Progenitor cell of endocrine pancreas (in vitro differentiated cells): ENCODE measurements at regions not wholly inside any gene's neighbourhood (a gene's known extent, or its start where the extent isn't known, plus 50 kb on each side); places are given as distances from the start of the nearest gene placed in this dataset.
"Not testable (repeated sequence)": the region's sequence is repeated elsewhere in the genome, so short reads cannot be mapped to it uniquely, and the experiment has no call there.

Experiments used
- DNase-seq: peaks from one replicate; pipeline ENCODE4 v3.0.0; 2021; ENCODE audit warnings: low spot score; ENCODE audit not compliant: unreplicated experiment
- H3K27ac Mint-ChIP-seq: 2 replicates; pipeline ENCODE4 v1.8.0; 2021; ENCODE audit warnings: mild to moderate bottlenecking, moderate library complexity, mixed read lengths
- H3K27me3 Mint-ChIP-seq: 2 replicates; pipeline ENCODE4 v1.8.0; 2021; ENCODE audit warnings: mixed read lengths
- H3K36me3 Mint-ChIP-seq: 2 replicates; pipeline ENCODE4 v1.8.0; 2022; ENCODE audit warnings: mixed read lengths; ENCODE audit not compliant: insufficient read depth
- H3K4me1 Mint-ChIP-seq: 2 replicates; pipeline ENCODE4 v1.8.0; 2021; ENCODE audit warnings: low read depth, mixed read lengths
- H3K4me3 Mint-ChIP-seq: 2 replicates; pipeline ENCODE4 v1.8.0; 2021; ENCODE audit warnings: low read depth, mild to moderate bottlenecking, moderate library complexity, mixed read lengths
- H3K9me3 Mint-ChIP-seq: 2 replicates; pipeline ENCODE4 v1.8.0; 2021; ENCODE audit warnings: low read depth, mixed read lengths
- CTCF ChIP-seq: fragments of 200-600 bp; sonication (generic); IDR thresholded peaks from one replicate; pipeline ENCODE4 v1.5.0; 2021; ENCODE audit warnings: antibody characterized with exemption, mild to moderate bottlenecking; ENCODE audit not compliant: unreplicated experiment

DNA sequence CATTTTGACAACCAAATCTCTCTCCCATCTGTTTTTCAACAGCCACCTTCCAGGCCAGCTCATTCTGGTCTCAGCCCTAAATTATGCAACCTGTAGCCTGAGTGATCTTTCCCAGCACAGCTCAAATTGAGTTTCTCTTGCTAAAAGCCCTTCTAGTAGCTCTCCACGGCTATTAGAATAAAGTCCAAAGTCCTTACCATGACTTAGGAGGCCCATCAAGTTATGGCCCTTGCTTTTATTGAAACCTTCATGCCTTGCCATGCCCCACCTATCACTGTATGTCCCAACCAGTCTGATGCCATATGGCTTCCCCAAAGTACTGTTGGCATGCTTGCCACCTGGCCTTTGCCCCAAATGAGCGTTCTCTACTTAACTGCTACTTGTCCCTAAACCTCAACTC lies 303.5 kb upstream of the GADL1 start:
- no peak for TF ChIP-seq CTCF
- H3K9me3 Mint-ChIP-seq, result no peaks in the 10 kb centered on the region
- H3K36me3 Mint-ChIP-seq, result no peaks in the 10 kb centered on the region
- H3K4me1 Mint-ChIP-seq, result no peaks in the 10 kb centered on the region
- no peaks in the 10 kb centered on the region for H3K27me3 Mint-ChIP-seq
- H3K4me3 Mint-ChIP-seq, result no peak overlapping the region
- no peak overlapping the region for H3K27ac Mint-ChIP-seq
- DNase-seq, result no peak

DNA sequence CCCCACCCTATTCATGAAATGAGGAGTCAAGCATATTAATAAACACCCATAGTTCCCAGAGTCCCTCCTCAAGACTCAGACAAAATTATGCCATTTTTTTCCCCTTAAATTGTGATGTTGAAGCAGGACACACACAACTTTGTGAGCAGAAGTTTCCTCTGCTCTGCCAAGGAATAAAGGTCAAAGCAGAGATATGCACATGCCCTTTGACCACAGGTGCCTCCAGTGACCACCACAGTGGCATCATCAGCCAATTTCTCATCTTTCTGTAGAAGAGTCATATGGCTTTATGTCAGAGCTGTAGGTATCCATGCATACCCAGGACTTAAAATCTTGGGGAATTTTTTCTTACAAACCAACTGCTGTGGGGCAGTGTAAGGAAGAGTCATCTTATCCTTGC lies 304.4 kb upstream of the GADL1 start:
- Mint-ChIP-seq H3K9me3 (no peaks in the 10 kb centered on the region), H3K27me3 (no peaks in the 10 kb centered on the region)

DNA sequence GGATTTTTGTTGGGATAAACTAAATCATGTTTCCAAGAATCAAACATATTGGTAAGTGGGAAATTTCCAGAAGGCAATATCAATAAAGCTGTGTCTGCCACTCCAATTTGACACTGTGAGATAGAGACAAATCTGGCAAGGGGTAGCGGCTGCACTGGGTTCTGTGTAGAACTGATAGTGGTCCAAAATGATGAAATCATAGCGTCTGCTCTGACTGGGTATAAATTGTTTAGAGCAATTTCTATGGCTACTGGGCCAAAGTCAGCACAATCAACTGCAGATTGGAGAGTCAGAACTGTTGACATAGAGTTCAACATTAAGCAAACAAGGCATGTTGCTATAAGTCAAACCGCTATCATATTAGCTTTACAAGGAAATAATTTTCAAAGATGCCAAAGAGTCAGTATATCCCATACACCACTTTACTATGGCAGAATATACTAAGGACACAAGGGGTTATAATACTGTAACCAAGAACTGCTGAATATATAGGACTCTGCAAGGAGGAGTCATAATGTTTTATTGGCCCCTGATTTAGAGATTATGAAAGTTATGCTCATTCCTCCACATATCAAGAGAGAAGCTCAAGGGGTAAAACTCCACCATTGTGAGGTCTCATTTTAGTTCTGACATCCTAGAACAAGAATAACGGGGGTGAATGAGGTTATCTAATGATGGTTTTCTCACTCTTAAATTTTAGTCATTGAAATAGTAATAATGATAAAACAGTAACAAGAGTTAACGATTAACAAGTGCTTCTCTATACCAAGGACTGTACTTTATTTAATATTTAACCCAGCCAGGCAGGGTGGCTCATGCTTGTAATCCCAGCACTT lies 309.7 kb upstream of the GADL1 start:
- no peak overlapping the region for H3K27ac Mint-ChIP-seq
- H3K36me3 Mint-ChIP-seq, result no peaks in the 10 kb centered on the region
- no peaks in the 10 kb centered on the region for H3K27me3 Mint-ChIP-seq
- H3K4me1 Mint-ChIP-seq, result no peaks in the 10 kb centered on the region
- DNase-seq, result no peak
- no peak overlapping the region for H3K4me3 Mint-ChIP-seq
- H3K9me3 Mint-ChIP-seq, result peaks cover 3% of the 10 kb centered on the region
- TF ChIP-seq CTCF, result no peak

More for the DNA sequence above, 304.4 kb upstream of the GADL1 start:
- H3K27ac Mint-ChIP-seq, result no peak overlapping the region
- H3K4me3 Mint-ChIP-seq, result no peak overlapping the region
- H3K4me1 Mint-ChIP-seq, result no peaks in the 10 kb centered on the region
- TF ChIP-seq CTCF, result no peak
- no peaks in the 10 kb centered on the region for H3K36me3 Mint-ChIP-seq
- no peak for DNase-seq

DNA sequence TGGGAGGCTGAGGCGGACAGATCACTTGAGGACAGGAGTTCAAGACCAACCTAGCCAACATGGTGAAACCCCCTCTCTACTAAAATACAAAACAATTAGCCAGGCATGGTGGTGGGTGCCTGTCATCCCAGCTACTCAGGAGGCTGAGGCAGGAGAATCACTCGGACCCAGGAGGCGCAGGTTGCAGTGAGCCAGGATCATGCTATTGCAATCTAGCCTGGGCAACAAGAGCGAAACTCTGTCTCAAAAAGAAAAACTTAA lies 310.3 kb upstream of the GADL1 start:
- H3K27me3 Mint-ChIP-seq, H3K4me1 Mint-ChIP-seq, H3K9me3 Mint-ChIP-seq, H3K4me3 Mint-ChIP-seq, H3K36me3 Mint-ChIP-seq, H3K27ac Mint-ChIP-seq, DNase-seq: not testable (repeated sequence)

DNA sequence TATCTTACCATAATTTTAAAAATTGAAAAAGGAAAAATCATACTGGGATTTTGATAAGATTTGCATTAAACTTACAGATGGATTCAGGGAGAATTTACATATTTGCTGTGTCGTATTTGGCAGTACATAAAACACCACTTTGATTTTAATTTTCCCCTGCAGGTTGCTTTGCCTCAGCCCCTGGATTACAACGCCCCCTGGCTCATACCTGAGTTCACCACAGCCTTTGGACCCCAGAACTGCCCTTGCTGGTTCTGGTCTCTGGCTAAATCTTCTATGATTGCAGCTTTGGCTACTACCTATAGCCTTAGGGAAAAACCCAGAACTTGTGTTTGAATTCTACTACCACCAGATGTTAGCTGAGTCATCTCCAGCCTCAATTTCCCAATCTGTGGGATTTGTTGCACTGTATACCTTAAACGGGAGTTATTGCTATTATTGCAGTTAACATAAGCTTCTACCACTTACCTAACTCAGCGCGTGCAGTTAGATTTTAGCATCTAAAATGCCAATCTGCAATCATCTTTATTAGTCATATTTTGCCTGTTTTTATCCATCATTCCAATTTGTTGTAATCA lies 315.7 kb upstream of the GADL1 start:
- Mint-ChIP-seq H3K36me3 (no peaks in the 10 kb centered on the region), H3K9me3 (peaks cover 3% of the 10 kb centered on the region), H3K27me3 (no peaks in the 10 kb centered on the region), H3K4me3 (no peak overlapping the region), H3K27ac (no peak overlapping the region), H3K4me1 (no peaks in the 10 kb centered on the region)
- TF ChIP-seq CTCF, result peak; percentile 40
- no peak for DNase-seq

GRCh38 chr3:31213869-31214486 lies 318.7 kb upstream of the STT3B start:
- Mint-ChIP-seq H3K36me3 (no peaks in the 10 kb centered on the region), H3K27me3 (peaks cover 2% of the 10 kb centered on the region), H3K4me1 (no peaks in the 10 kb centered on the region), H3K9me3 (no peaks in the 10 kb centered on the region), H3K4me3 (no peak overlapping the region), H3K27ac (no peak overlapping the region)
- no peak for TF ChIP-seq CTCF
- no peak for DNase-seq
